ENCODE measurements at regions not wholly inside any gene's neighbourhood (a gene's known extent, or its start where the extent isn't known, plus 50 kb on each side); places are given as distances from the start of the nearest gene placed in this dataset.

GRCh38 chr7:45434167-45434784, 139.9 kb upstream of the ADCY1 start:
- TF ChIP-seq, protein P1, sequence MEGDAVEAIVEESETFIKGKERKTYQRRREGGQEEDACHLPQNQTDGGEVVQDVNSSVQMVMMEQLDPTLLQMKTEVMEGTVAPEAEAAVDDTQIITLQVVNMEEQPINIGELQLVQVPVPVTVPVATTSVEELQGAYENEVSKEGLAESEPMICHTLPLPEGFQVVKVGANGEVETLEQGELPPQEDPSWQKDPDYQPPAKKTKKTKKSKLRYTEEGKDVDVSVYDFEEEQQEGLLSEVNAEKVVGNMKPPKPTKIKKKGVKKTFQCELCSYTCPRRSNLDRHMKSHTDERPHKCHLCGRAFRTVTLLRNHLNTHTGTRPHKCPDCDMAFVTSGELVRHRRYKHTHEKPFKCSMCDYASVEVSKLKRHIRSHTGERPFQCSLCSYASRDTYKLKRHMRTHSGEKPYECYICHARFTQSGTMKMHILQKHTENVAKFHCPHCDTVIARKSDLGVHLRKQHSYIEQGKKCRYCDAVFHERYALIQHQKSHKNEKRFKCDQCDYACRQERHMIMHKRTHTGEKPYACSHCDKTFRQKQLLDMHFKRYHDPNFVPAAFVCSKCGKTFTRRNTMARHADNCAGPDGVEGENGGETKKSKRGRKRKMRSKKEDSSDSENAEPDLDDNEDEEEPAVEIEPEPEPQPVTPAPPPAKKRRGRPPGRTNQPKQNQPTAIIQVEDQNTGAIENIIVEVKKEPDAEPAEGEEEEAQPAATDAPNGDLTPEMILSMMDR (IDR thresholded peaks at IDR 0.05; ENCODE audit: poor library complexity, severe bottlenecking) = no peak
- TF ChIP-seq POLR2AphosphoS5 (IDR thresholded peaks at IDR 0.05) = peak; percentile 85
- peak; percentile 91 for TF ChIP-seq EP300 (conservative IDR thresholded peaks at IDR 0.05; ENCODE audit: poor library complexity, severe bottlenecking)
- TF ChIP-seq TAF1 (IDR thresholded peaks at IDR 0.05; ENCODE audit: low read depth) = no peak
- no peak for TF ChIP-seq MXI1 (conservative IDR thresholded peaks at IDR 0.05; ENCODE audit: poor library complexity, severe bottlenecking)
- no peak for TF ChIP-seq EZH2 (IDR thresholded peaks at IDR 0.05; ENCODE audit: borderline replicate concordance, insufficient read depth, low read length, poor library complexity, severe bottlenecking)
- TF ChIP-seq REST (IDR thresholded peaks at IDR 0.05; ENCODE audit: borderline replicate concordance) = no peak

Data from neural cell (in vitro differentiated cells).